Hepatocyte (in vitro differentiated cells): ENCODE measurements at regions not wholly inside any gene's neighbourhood (a gene's known extent, or its start where the extent isn't known, plus 50 kb on each side); places are given as distances from the start of the nearest gene placed in this dataset.

Experiments
- DNase-seq: peaks from one replicate; pipeline ENCODE4 v3.0.0-alpha.2; 2016; ENCODE audit warnings: low spot score
- H2AFZ ChIP-seq: fragments of 200-600 bp; sonication (generic); 2 replicates; pipeline ENCODE4 v1.6.0; 2016; ENCODE audit warnings: antibody characterized with exemption, mild to moderate bottlenecking
- H3K27ac ChIP-seq: fragments of 200-600 bp; sonication (generic); 2 replicates; pipeline ENCODE4 v1.5.1; 2016; ENCODE audit warnings: mild to moderate bottlenecking
- H3K27me3 ChIP-seq: fragments of 200-600 bp; sonication (generic); 2 replicates; pipeline ENCODE4 v1.6.1; 2016
- H3K36me3 ChIP-seq: fragments of 200-600 bp; sonication (generic); replicated peaks from 2 replicates; pipeline ENCODE4 v1.5.1; 2016; ENCODE audit warnings: low read depth; ENCODE audit not compliant: insufficient read depth
- H3K4me1 ChIP-seq: fragments of 200-600 bp; sonication (generic); 2 replicates; pipeline ENCODE4 v1.5.1; 2016; ENCODE audit warnings: mild to moderate bottlenecking, moderate library complexity; ENCODE audit not compliant: insufficient read depth
- H3K4me2 ChIP-seq: fragments of 200-600 bp; sonication (generic); 2 replicates; pipeline ENCODE4 v1.6.0; 2016
- H3K4me3 ChIP-seq: fragments of 200-600 bp; sonication (generic); 2 replicates; pipeline ENCODE4 v1.5.1; 2016; ENCODE audit warnings: mild to moderate bottlenecking
- H3K79me2 ChIP-seq: fragments of 200-600 bp; sonication (generic); 2 replicates; pipeline ENCODE4 v1.6.0; 2017; ENCODE audit warnings: mild to moderate bottlenecking
- H3K9me2 ChIP-seq: fragments of 200-600 bp; sonication (generic); replicated peaks from 2 replicates; pipeline ENCODE4 v1.6.0; 2017; ENCODE audit warnings: mild to moderate bottlenecking; ENCODE audit not compliant: insufficient read depth
- H3K9me3 ChIP-seq: fragments of 200-600 bp; sonication (generic); 2 replicates; pipeline ENCODE4 v1.5.1; 2016; ENCODE audit warnings: low read depth, mild to moderate bottlenecking
- H4K20me1 ChIP-seq: fragments of 200-600 bp; sonication (generic); 2 replicates; pipeline ENCODE4 v1.6.0; 2016; ENCODE audit warnings: mild to moderate bottlenecking; ENCODE audit not compliant: insufficient read depth, poor library complexity, severe bottlenecking
- EZH2 ChIP-seq: fragments of 200-600 bp; sonication (generic); IDR thresholded peaks from 2 replicates; pipeline ENCODE4 v1.6.1; 2016; ENCODE audit warnings: antibody characterized with exemption, mild to moderate bottlenecking, borderline replicate concordance
- EZH2phosphoT487 ChIP-seq: fragments of 200-600 bp; sonication (generic); IDR thresholded peaks from one replicate; pipeline ENCODE4 v1.6.1; 2018; ENCODE audit warnings: antibody characterized with exemption, mild to moderate bottlenecking, low read depth, moderate library complexity; ENCODE audit not compliant: unreplicated experiment, severe bottlenecking
- WGBS: methylation state at CpG from one replicate; pipeline ENCODE4 v1.1.6; 2016; ENCODE audit warnings: low lambda C conversion rate; ENCODE audit errors: missing lambda C conversion rate; 5-methylcytosine and 5-hydroxymethylcytosine counted together
- TF ChIP-seq, protein P1 (sequence below): fragments of 200-600 bp; sonication (generic); IDR thresholded peaks from 2 replicates; pipeline ENCODE4 v1.5.1; 2016; ENCODE audit warnings: antibody characterized with exemption, mild to moderate bottlenecking; ENCODE audit not compliant: poor library complexity

DNA sequence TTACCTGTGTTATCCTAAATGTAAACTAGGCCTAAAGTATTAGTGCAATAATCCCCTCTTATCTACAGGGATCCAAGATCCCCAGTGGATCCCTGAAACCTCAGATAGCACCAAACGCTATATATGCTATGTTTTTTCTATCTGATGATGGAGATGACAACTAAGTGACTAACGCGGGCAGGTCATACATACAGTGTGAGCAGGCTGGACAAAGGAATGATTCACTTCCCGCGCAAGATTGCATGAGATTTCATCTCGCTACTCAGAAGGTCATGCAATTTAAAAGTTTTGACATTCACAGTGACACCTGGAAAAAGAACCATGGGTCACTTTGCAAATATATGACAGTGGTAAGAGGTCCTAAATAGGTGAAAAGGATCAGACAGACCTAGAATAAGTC is 875.9 kb downstream of the HACE1 start:
- no peaks in the 10 kb centered on the region for H3K27me3 ChIP-seq
- no peak overlapping the region for H3K4me2 ChIP-seq
- H3K4me3 ChIP-seq, result no peak overlapping the region
- TF ChIP-seq EZH2 (no peak), EZH2phosphoT487 (no peak)
- TF ChIP-seq, protein P1, sequence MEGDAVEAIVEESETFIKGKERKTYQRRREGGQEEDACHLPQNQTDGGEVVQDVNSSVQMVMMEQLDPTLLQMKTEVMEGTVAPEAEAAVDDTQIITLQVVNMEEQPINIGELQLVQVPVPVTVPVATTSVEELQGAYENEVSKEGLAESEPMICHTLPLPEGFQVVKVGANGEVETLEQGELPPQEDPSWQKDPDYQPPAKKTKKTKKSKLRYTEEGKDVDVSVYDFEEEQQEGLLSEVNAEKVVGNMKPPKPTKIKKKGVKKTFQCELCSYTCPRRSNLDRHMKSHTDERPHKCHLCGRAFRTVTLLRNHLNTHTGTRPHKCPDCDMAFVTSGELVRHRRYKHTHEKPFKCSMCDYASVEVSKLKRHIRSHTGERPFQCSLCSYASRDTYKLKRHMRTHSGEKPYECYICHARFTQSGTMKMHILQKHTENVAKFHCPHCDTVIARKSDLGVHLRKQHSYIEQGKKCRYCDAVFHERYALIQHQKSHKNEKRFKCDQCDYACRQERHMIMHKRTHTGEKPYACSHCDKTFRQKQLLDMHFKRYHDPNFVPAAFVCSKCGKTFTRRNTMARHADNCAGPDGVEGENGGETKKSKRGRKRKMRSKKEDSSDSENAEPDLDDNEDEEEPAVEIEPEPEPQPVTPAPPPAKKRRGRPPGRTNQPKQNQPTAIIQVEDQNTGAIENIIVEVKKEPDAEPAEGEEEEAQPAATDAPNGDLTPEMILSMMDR, result no peak
- H2AFZ ChIP-seq, result no peak overlapping the region
- H3K9me3 ChIP-seq, result no peaks in the 10 kb centered on the region
- H4K20me1 ChIP-seq, result no peaks in the 10 kb centered on the region
- no peaks in the 10 kb centered on the region for H3K79me2 ChIP-seq
- no peaks in the 10 kb centered on the region for H3K9me2 ChIP-seq
- H3K27ac ChIP-seq, result no peak overlapping the region
- H3K4me1 ChIP-seq, result peaks cover 6% of the 10 kb centered on the region
- DNase-seq, result no peak
- H3K36me3 ChIP-seq, result no peaks in the 10 kb centered on the region
- 88% methylated on average over 6 of the region's 6 CpGs for WGBS

DNA sequence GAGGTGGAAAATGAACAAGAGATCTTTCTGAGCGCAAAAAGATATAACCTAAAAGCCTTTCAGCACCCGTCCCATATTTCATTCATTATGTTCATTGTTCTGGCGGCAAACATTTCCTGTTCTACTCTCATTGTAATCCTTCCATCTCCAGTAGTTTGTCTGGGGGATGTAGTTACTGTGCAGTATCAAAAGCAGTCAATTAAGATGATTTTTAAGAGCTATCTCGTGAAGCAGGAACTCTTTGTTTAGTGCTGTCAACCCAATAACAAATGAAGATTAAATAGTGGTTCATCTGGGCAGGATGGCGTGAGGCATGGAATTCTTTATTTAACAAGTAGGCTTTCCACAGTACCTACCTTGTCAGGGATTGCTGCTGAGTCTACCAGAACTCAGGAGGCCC is 876.7 kb downstream of the HACE1 start:
- Histone ChIP-seq H3K4me1 (peaks cover 6% of the 10 kb centered on the region), H3K27ac (no peak overlapping the region)
- 53% methylated on average over 5 of the region's 5 CpGs for WGBS

DNA sequence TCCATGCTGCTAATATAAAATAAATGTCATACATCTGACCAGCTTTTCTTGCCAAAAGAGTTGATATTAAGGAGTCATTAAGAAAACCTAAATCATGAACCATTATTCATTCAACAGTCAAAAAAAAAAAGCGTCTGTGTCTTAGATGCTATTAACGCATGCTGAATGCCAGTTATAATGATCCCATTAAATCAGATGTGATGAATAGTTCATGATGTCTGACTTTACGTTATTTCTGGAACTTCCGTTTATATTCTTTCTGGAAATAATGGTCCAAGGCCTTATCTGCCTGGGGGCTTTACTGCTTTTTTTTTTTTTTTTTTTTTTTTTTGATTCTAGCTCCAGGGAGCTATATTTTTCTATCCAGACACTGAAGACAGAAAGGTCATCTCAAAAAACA is 877.1 kb downstream of the HACE1 start:
- 61% methylated on average over 4 of the region's 4 CpGs for WGBS
- Histone ChIP-seq H3K9me3 (no peaks in the 10 kb centered on the region), H3K4me2 (no peak overlapping the region), H4K20me1 (no peaks in the 10 kb centered on the region), H3K27ac (no peak overlapping the region), H3K27me3 (no peaks in the 10 kb centered on the region), H3K36me3 (no peaks in the 10 kb centered on the region), H3K79me2 (no peaks in the 10 kb centered on the region), H3K9me2 (no peaks in the 10 kb centered on the region), H3K4me1 (peaks cover 6% of the 10 kb centered on the region), H2AFZ (no peak overlapping the region), H3K4me3 (no peak overlapping the region)
- TF ChIP-seq EZH2 (no peak), EZH2phosphoT487 (no peak)
- TF ChIP-seq, protein P1, result no peak
- DNase-seq, result no peak

More for the DNA sequence above, 876.7 kb downstream of the HACE1 start:
- Histone ChIP-seq H3K79me2 (no peaks in the 10 kb centered on the region), H3K4me3 (no peak overlapping the region), H3K9me2 (no peaks in the 10 kb centered on the region), H3K27me3 (no peaks in the 10 kb centered on the region), H2AFZ (no peak overlapping the region), H3K9me3 (no peaks in the 10 kb centered on the region), H3K4me2 (peak overlapping the region; percentile 30), H4K20me1 (no peaks in the 10 kb centered on the region), H3K36me3 (no peaks in the 10 kb centered on the region)
- TF ChIP-seq EZH2phosphoT487 (no peak), EZH2 (no peak)
- TF ChIP-seq, protein P1, result no peak
- no peak for DNase-seq

DNA sequence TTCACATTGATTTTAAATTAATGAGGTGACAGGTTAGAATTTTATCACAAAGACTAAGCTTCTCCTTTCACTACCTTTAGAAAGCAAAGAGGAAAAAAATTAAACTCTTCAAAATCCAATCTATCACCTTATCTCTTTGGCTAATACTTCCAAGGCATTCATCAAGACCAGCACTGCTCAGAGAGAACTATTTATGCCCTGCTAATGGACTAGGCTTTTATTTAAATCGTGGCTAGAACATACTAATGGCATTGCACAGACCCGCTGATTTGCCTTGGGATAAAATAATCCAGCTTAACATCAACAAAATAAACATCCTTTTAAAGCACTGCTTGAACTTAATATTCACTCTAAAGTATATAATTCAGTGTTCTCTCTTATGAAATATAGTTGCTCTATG is 880.4 kb downstream of the HACE1 start:
- DNase-seq, result no peak
- TF ChIP-seq EZH2phosphoT487 (no peak), EZH2 (no peak)
- TF ChIP-seq, protein P1, result no peak
- no peak overlapping the region for H3K27ac ChIP-seq
- no peaks in the 10 kb centered on the region for H3K9me3 ChIP-seq
- no peaks in the 10 kb centered on the region for H3K9me2 ChIP-seq
- no peak overlapping the region for H3K4me3 ChIP-seq
- H3K36me3 ChIP-seq, result no peaks in the 10 kb centered on the region
- H3K79me2 ChIP-seq, result no peaks in the 10 kb centered on the region
- WGBS, result 36% methylated on average over 2 of the region's 2 CpGs
- no peaks in the 10 kb centered on the region for H3K27me3 ChIP-seq
- H3K4me1 ChIP-seq, result peaks cover 3% of the 10 kb centered on the region
- H3K4me2 ChIP-seq, result no peak overlapping the region
- no peak overlapping the region for H2AFZ ChIP-seq
- H4K20me1 ChIP-seq, result no peaks in the 10 kb centered on the region
